DMS 273 (cell line): ENCODE measurements at regions not wholly inside any gene's neighbourhood (a gene's known extent, or its start where the extent isn't known, plus 50 kb on each side); places are given as distances from the start of the nearest gene placed in this dataset.

Source experiments
- DNase-seq: peaks from one replicate; lab custom pipeline; 2025; ENCODE audit not compliant: unreplicated experiment; lab: John Stamatoyannopoulos, UW

- no peak for DNase-seq
Measured at GRCh38 chr22:22151308-22151707, 93.3 kb upstream of the VPREB1 start.

- DNase-seq: no peak
Measured at GRCh38 chr22:22150457-22150856, 94.1 kb upstream of the VPREB1 start.

DNA sequence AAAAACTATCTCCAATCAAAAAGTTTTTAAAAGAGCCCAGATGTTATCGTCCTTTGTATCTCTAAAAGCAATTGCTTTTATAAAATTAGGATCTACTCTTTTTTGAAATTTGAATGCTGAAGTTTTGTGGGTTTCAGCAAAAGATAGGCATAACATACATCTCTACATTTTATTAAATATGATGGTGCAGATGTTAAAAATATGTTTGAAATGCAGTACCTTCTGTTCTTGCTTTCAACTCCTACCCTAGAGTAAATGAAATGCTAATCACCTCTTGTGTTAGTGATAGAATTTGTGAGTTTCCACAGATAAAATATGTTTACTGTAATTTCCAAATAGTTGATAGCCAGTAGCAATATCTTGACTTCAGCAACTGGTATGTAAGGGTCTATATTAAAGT, 95.7 kb upstream of the VPREB1 start:
- no peak for DNase-seq

GRCh38 chr22:22144858-22145257, 99.7 kb upstream of the VPREB1 start:
- peak; percentile 2 for DNase-seq

GRCh38 chr22:22143448-22143847, 101.1 kb upstream of the VPREB1 start:
- DNase-seq: no peak

DNA sequence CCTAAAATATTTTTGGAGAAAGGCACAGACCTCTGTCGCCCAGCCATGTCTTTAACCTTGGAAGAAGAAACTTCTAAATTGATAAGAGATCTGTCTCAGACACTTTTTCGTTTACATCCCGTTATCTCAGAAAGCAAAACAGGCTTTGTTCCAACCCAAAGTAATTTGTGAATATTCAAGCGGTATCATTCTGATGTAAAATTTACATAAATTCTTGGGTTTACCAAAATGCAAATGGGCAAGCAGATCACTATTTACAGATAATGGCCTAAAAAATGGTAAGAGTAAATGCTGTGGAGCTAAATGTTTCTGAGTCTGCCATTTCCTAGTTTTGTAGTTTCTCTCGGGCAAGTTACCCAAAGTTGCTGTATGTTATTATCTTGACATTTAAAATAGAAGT, 101.9 kb upstream of the VPREB1 start:
- no peak for DNase-seq

GRCh38 chr22:22141771-22142591, 102.6 kb upstream of the VPREB1 start:
- DNase-seq: no peak

DNA sequence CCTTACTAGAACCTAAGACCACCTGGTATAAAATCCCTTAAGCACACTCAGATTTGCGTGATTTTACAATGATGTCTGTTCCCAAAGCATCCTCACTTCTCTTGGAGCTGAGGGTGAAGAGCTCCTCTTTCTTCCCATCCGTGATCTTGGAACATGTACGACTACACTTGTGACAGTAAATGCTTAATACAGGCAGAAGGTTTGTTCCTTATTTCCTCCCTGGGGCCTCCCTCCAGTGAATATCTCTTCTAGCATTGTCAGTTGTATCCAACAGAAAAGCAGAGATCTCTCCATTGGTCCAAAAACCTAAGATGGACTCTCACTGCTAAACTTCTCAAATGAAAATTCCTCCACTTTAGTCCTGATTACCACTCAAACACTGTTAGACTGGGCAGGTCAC, 103.6 kb upstream of the VPREB1 start:
- no peak for DNase-seq

GRCh38 chr22:22139364-22139763, 105.2 kb upstream of the VPREB1 start:
- no peak for DNase-seq

- no peak for DNase-seq
Measured at GRCh38 chr22:22138915-22139314, 105.7 kb upstream of the VPREB1 start.

DNA sequence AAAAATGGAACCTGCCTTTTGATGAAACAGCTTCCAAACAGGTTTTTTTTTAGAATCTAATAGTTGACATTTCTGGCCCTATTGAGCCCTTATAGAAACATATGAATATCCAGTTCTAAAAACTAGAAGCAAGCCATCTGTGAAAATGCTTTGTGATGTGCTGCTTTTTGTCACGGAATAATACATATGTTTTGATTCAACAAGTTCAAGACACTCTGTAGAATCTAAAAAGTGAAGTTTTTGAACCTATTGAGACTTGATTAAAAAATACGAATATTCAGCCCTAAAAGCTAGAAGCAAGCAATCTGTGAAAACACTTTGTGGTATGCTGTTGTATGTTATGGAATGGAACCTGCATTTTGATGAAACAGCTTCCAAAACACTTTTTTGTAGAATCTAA, 106.7 kb upstream of the VPREB1 start:
- no peak for DNase-seq

DNA sequence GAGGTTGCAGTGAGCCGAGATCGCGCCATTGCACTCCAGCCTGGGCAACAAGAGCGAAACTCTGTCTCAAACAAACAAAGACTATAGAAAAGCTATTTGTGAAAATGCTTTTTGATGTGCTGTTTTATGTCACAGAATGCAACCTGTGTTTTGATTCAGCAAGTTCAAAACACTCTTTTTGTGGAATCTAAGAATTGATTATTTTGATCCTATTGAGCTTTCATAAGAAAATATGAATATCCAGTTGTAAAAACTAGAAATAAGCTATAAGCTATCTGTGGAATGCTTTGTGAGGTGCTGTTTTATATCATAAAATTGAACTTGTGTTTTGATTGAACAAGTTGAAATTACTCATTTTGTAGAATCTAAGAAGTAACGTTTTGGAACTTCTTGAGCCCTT, 110.7 kb upstream of the VPREB1 start:
- DNase-seq: no peak

GRCh38 chr22:22130953-22131608, 113.5 kb upstream of the VPREB1 start:
- DNase-seq: no peak

DNA sequence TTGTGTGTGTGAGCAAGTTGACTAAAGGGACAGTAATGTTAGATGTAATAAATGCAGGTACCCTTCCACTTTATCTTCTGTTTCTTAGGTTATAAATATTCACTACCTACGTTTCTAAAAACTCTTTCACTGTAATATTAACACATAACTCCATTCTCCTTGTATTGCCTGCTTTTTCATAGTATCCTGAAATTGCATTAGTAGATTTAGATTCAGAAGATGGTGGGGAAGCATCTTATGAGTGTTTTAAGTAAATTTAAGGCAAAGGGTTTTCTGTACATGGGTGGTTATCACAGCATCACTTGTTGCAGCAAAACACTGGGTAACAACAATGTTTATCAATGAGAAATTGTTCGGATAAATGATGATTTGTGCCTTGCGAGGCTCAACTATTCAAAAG, 115.2 kb upstream of the VPREB1 start:
- no peak for DNase-seq

GRCh38 chr22:22128440-22128839, 116.1 kb upstream of the VPREB1 start:
- no peak for DNase-seq

DNA sequence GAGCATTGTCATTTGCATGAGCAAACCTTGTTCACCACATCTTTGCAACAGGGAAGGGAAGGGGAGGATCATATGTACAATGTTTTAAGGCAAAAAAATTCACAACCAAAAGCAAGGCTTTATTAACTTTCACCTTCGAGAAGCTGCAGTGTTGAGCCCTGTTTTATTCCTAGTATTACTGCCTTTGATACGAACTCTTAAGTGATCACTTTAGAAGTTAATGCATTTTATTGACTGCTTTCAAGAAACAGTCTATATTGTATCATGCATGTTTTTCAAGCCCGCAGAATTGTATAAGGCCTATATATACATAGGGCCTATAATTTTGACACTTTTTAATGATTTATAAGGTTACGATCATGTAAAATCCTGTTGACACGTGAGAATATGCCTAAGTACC, 117.5 kb upstream of the VPREB1 start:
- DNase-seq: no peak

- no peak for DNase-seq
Measured at GRCh38 chr22:22125579-22126468, 118.8 kb upstream of the VPREB1 start.

GRCh38 chr22:22125028-22125578, 119.5 kb upstream of the VPREB1 start:
- DNase-seq: no peak

- no peak for DNase-seq
Measured at GRCh38 chr22:22124374-22124773, 120.2 kb upstream of the VPREB1 start.

GRCh38 chr22:22123960-22124278, 120.7 kb upstream of the VPREB1 start:
- DNase-seq: no peak

GRCh38 chr22:22123118-22123959, 121.2 kb upstream of the VPREB1 start:
- DNase-seq: no peak
